Activated CD4-positive, alpha-beta T cell treated with anti-CD3 and anti-CD28 coated beads for 4 hours (primary cell): ENCODE measurements at regions not wholly inside any gene's neighbourhood (a gene's known extent, or its start where the extent isn't known, plus 50 kb on each side); places are given as distances from the start of the nearest gene placed in this dataset.
"Not testable (repeated sequence)": the region's sequence is repeated elsewhere in the genome, so short reads cannot be mapped to it uniquely, and the experiment has no call there.

Experiments
- DNase-seq, 2 donors: peaks; one replicate each; pipeline ENCODE4 v3.0.0-alpha.2; 2020

DNA sequence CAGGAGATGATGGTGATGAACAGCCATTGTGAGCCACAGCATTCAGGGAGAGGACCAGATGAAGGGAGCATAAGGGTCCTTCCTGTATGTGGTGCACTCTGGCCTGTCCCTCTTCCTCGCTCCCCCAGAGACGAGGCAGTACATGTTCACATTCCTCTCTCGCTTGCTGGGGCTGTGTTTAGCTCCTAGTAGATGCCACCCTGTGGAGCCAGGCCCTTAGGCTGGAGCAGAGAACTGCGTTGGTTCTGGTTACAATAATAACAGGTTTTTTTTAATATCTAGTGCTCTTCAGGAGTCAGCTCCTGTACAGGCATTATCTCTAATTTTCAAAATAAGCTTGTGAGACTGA, 171.1 kb upstream of the MYT1L start:
- no peak for DNase-seq

DNA sequence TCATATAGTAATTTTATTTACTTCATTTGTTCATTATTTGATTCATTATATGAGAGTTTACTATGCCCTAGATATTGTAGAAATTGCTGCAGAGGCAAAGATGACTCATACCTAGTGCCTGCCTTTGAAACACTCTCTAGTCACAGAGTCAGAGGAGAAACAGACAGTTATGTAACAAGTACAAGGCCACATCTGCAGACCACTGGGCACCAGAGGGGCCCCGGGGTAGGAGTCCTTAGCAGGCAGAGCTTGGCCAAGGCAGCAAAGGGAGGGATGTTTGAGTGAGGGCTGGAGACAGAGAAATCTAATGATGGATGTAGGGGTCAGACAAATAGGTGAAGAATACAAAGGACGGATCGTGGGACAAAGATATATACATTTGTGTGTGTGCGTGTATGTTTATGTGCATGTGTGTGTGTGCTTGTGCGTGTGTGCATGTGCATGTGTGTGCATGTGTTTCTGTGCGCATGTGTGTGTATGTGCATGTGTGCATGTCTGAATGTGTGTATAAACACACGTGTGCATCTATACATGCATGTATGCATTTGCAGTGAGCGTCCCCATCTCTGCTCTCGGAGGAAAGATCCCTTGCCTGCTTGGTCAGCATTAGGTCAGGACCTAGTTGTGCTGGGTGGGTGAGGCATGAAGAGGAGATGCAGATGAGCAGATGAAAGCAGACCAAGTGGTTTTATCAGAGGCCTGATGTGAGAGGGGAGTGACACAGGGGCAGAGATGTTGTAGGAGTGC, 170.6 kb upstream of the MYT1L start:
- no peak for DNase-seq

- DNase-seq = no peak
Measured at GRCh38 chr2:2495606-2496005, 164.5 kb upstream of the MYT1L start.

DNA sequence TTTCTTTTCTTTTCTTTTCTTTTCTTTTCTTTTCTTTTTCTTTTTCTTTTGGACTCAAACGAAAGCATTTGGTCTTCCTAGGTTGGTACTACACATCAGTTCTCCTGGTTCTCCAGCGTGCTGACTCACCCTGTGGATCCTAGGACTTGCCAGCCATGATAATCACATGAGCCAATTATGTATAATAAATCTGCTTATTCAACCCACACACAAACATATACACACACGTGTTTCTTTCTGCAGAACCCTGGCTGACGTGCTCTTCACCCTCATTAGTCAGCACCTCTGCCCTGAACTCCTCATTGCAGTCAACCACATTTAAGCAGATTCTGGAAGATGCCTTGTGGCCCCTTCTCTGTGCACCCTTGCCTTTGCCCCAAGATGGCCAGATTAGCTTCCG, 162.4 kb upstream of the MYT1L start:
- DNase-seq = no peak

- no peak for DNase-seq
Measured at GRCh38 chr2:2492800-2493199, 161.7 kb upstream of the MYT1L start.

DNA sequence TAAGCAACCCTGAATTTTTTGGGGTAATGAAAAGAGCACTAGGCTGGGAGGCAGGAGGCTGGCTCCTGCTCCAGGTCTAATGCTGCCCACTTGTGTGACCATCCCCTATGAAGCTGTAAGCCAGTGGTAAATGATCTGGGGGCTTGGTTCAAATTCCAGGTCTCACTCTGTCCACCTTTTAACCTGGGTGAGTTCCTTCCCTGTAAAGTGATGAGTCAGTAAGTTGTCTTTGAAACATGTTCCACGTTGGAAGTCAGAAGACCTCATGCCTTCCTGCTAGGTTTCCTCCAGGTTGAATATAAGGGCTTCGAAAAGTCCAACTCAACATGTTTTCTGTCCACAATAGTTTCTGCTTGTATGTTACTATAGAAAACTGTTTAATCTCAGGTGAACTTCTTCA, 160.9 kb upstream of the MYT1L start:
- no peak for DNase-seq

GRCh38 chr2:2484301-2484700, 153.2 kb upstream of the MYT1L start:
- DNase-seq = no peak

DNA sequence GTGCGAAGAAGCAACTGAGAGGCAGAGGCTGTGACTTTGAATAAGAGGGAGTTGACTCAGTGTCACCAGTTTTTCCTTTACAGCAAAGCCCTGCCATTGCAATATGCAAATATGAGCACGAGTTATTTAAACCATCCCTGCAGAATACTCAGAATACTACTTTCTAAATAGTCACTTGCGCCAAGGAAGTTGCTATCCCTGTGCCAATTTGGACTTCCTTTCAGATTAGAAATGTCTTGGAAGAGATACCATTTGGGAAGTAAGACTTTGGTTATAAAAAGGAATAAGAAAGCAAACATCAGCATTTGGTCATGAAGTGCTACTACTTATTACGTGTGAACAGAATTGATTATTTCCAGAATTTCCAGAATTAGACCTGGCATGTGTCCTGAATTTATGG, 151.8 kb upstream of the MYT1L start:
- DNase-seq = no peak

- no peak for DNase-seq
Measured at GRCh38 chr2:2472881-2473280, 141.8 kb upstream of the MYT1L start.

- DNase-seq = no peak
Measured at GRCh38 chr2:2472044-2472443, 141.0 kb upstream of the MYT1L start.

GRCh38 chr2:2466534-2466933, 135.5 kb upstream of the MYT1L start:
- DNase-seq = no peak

DNA sequence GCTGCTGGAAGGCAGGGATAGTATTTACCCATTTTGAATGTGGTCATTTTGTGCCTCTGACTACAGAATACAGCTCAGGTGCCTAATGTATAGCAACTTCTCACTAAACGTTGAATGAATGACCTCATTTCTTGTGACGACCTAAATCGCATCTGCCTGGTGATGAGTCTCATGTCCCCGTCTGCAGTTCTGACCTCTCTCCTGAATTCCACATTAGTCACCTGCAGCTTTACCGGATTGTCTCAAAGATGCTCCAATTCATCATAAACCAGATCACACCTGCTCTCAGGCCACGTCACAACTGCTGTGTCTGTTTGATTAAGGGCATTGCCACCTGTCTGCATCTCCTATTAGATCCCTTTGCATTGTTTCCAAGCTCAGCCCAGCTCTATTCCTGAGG, 133.6 kb upstream of the MYT1L start:
- DNase-seq = no peak

DNA sequence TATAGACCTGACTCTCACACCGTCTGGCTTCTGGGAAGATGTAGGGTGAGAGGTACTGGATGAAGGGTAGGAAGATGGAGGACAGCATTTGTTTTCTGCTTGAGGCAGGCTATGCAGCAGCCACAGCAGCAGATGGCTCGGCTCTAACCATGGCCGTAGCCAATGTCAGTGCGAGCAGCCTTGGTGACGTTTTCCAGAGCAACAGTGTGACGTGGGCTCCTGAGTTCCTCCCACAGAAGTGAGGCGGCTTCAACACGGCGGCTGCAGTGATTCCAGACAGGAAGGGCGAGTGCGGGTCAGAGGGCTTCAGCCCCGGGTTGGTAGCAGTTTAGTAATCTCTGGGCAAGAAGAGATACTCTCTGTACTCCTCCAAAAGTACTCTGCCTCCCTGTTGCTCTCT, 133.0 kb upstream of the MYT1L start:
- DNase-seq = no peak

DNA sequence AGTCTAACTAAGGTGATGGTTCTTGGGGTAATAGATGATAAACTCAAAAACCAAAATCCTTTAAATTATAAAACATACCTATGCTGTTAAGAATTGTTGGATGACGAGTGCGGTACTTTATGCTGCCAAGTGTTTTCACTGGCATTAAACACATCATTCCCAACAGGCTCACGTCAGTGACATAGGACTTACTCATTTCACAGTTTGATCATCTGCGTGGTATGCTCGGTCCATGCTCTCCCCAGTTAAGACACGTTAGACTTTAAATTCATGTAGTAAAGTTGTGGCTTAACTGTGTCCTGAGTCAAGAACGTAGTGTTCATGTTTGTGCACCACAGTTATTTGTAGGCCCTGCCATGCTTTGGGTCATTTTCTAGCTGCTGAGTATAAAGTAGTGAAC, 125.6 kb upstream of the MYT1L start:
- DNase-seq = no peak

- DNase-seq = no peak
Measured at GRCh38 chr2:2455151-2455550, 124.1 kb upstream of the MYT1L start.

DNA sequence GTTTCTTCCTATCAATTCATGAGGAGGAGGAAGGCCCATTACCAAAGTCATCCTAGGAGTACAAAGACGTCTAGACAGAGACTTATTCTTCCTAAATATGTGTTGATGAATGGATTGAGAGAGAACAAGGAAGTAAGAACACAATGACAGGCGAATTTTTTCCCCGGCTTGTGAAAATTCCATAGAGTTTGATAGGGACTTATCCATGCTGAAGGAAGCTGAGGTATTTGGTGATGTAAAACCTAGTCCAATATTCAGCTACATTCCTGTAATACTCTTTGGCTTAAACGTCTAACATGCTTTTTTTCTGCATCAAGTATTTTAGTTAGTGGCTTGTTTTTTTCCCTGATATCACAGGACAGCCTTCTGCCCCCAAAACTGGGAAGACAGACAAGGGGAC, 121.9 kb upstream of the MYT1L start:
- DNase-seq = no peak

DNA sequence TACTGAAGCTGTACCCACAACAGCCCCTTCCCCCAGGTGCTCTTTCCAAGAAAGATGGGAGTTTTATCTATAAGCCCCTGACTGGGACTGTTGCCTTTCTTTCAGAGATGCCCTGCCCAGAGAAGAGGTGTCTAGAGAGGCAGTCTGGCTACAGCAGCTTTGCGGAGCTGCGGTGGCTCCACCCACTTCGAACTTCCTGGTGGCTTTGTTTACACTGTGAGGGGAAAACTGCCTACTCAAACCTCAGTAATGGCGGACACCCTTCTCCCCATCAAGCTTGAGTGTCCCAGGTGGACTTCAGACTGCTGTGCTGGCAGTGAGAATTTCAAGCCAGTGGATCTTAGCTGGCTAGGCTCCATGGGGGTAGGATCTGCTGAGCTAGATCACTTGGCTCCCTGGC, 120.2 kb upstream of the MYT1L start:
- DNase-seq = not testable (repeated sequence)

DNA sequence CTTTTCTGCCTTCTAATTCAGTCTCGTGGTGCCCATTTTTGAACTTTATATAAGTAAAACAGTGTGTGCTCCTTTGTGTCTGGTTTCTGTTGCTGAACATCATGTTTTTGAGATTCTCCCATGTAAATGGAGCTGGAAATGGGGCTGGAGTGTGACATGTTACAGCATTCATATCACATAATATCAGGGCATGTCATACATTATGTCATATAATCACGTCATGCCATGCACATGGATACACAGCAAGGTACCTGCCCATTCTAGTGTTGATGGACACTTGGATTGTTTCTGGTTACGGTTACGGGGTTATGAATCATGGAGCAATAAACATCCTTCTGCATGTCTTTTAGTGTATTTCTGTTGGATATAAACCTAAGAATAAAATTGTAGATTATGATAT, 117.1 kb upstream of the MYT1L start:
- no peak for DNase-seq

DNA sequence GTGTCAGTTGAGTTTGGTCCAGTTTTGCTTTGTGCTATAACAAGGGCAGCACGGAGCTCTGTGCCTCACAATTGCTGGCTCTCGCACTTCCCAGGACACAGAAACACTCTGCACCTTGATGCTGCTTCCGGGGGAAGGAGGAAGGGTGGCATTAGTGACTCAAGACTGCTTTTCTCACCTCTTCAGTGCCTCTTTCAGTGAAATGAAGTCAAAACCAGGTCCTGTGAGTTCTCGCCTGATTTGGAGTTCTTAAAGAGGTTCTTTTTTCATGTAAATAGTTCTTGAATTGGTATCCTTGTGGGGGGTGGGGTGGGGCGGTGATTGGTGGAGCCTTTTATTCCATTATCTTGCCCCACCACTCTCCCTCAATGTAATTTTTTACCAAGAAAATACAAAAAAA, 91.5 kb upstream of the MYT1L start:
- no peak for DNase-seq

GRCh38 chr2:2413525-2413924, 82.5 kb upstream of the MYT1L start:
- no peak for DNase-seq

DNA sequence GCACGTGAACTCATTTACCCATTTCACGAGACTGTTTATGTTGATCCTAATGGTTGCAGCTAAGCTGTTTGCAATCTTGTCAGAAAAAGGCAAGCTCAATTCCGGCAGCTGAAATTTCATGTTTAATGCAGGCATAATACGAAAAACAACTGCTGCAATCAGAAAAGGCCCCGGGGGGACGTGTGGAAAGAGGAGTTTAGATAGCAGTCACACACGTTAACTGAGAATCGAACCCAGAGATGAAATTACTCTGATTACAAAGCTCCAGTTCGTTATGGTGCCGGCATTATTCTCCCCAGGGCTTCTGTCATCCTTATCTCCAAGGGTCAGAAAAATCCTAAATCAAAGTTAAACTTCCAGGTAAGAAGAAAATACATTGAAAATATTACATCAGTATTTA, 79.9 kb upstream of the MYT1L start:
- DNase-seq = no peak

- DNase-seq = no peak
Measured at GRCh38 chr2:2409481-2409880, 78.4 kb upstream of the MYT1L start.

DNA sequence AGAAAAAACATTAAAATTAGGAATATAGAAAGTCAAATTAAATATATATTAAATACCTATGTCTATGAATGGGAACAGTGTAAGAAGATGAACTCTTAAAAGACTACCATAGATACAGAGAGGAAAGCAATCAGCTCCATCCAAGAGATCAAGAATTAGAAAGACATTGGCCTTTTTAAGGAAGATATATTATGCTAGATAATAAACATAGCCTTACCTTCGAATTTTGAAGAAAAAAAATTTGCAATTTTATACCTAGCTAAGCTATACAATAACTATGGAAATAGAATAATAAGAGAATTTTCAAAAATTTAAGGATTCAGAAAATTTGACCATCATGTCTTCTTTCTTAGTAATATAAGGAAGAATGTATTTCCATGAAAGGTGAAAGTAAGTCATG, 74.7 kb upstream of the MYT1L start:
- DNase-seq = no peak

GRCh38 chr2:2400286-2401038, 69.4 kb upstream of the MYT1L start:
- no peak for DNase-seq

DNA sequence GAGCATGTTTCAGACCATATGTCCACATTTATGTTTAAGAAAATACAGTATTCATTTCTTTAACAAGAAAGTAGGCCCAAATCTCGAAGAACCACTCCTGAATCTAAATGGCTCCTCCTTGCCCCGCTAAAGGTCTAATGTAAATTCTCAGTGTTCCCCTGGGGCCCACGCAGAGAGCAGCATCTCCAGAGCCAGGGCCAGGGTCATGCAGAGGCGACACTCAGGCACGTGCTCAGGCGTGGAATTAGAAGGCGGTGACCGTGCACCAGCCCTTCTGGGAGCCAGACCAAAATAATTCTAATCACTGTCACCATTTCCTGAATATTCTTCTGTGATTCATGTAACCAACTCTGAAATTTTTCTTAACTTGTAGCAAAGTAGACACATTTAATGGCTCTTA, 68.3 kb upstream of the MYT1L start:
- DNase-seq = no peak
